Keratinocyte (primary cell): ENCODE measurements at regions not wholly inside any gene's neighbourhood (a gene's known extent, or its start where the extent isn't known, plus 50 kb on each side); places are given as distances from the start of the nearest gene placed in this dataset.

Experiments
- CTCF ChIP-seq, 3 experiments: IDR thresholded peaks in 1 of 3; conservative IDR thresholded peaks in 1 of 3; optimal IDR thresholded peaks in 1 of 3; 2 replicates in 2 of 3; 3 replicates in 1 of 3; pipeline versions ENCODE3 to v1.5.1; 2011; ENCODE audit warnings: low read length in 3 of 3, mild to moderate bottlenecking in 3 of 3, moderate library complexity in 2 of 3, control low read depth in 1 of 3, inconsistent platforms in 1 of 3; ENCODE audit not compliant: insufficient read depth in 2 of 3; ENCODE audit errors: extremely low read depth in 1 of 3
- EZH2 ChIP-seq: IDR thresholded peaks from one replicate; pipeline ENCODE4 v1.6.1; 2012; ENCODE audit warnings: inconsistent platforms, mild to moderate bottlenecking, low read length, moderate library complexity

GRCh38 chr9:99506747-99507348 is 284.8 kb downstream of the SEC61B start:
- no peak for TF ChIP-seq CTCF (optimal IDR thresholded peaks at IDR 0.05 in 1 of 3, IDR thresholded peaks at IDR 0.05 in 1 of 3, conservative IDR thresholded peaks at IDR 0.05 in 1 of 3; ENCODE audit: extremely low read depth in 1 of 3, insufficient read depth in 2 of 3, low read length in 3 of 3)
- no peak for TF ChIP-seq EZH2
